Astrocyte (in vitro differentiated cells and primary cell): ENCODE measurements at regions not wholly inside any gene's neighbourhood (a gene's known extent, or its start where the extent isn't known, plus 50 kb on each side); places are given as distances from the start of the nearest gene placed in this dataset.

Experiments
- CTCF ChIP-seq: IDR thresholded peaks from 2 replicates; pipeline ENCODE4 v1.5.1; 2011; ENCODE audit warnings: low read depth, mild to moderate bottlenecking, inconsistent platforms, low read length, moderate library complexity; ENCODE audit not compliant: insufficient read depth
- EZH2 ChIP-seq: IDR thresholded peaks from 2 replicates; pipeline ENCODE4 v1.6.1; 2012; ENCODE audit warnings: mild to moderate bottlenecking, low read length, inconsistent platforms; ENCODE audit not compliant: insufficient read depth

DNA sequence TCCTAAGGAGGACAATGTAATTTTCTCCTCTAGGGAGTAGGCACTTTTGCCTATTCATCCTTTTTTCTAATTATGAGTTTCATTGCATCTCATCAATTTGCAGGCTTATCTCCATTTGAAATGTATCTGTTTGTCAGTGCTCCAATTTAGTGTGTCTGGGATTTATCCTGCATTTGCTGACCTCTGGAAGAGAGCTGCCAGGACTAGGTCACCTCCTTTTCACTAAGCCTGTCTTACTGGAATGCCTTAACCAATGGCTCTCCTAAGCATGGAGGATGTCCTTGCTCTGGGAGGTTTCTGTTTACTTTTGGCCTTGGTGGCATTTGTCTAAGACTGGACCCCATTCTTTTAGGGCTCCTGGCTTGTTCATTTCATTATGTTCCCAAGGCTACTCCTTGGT, 261.5 kb downstream of the NEBL start:
- TF ChIP-seq EZH2: no peak
- no peak for TF ChIP-seq CTCF
